Ectodermal cell (in vitro differentiated cells): ENCODE measurements at regions not wholly inside any gene's neighbourhood (a gene's known extent, or its start where the extent isn't known, plus 50 kb on each side); places are given as distances from the start of the nearest gene placed in this dataset.

Experiments
- H3K27ac ChIP-seq: 2 replicates; pipeline ENCODE4 v1.7.0; 2013; ENCODE audit warnings: mild to moderate bottlenecking, low read depth, low read length; ENCODE audit not compliant: insufficient read depth, poor library complexity, severe bottlenecking
- H3K27me3 ChIP-seq: 2 replicates; pipeline ENCODE4 v1.7.0; 2013; ENCODE audit warnings: mild to moderate bottlenecking, low read length; ENCODE audit not compliant: insufficient read depth, control insufficient read depth, poor library complexity, severe bottlenecking
- H3K36me3 ChIP-seq: one replicate; pipeline ENCODE4 v1.7.0; 2013; ENCODE audit warnings: low read length; ENCODE audit not compliant: control insufficient read depth, insufficient read depth
- H3K4me1 ChIP-seq: one replicate; pipeline ENCODE4 v1.7.0; 2013; ENCODE audit warnings: low read length; ENCODE audit not compliant: control insufficient read depth, insufficient read depth
- H3K4me3 ChIP-seq: 2 replicates; pipeline ENCODE4 v1.7.0; 2013; ENCODE audit warnings: low read depth, low read length, control low read depth; ENCODE audit not compliant: insufficient read depth
- H3K9me3 ChIP-seq: 2 replicates; pipeline ENCODE4 v1.7.0; 2013; ENCODE audit warnings: mild to moderate bottlenecking, low read length, moderate library complexity; ENCODE audit not compliant: control insufficient read depth
- WGBS, 2 experiments: methylation state at CpG; one replicate each; pipeline ENCODE4 v1.1.7; 2013; ENCODE audit warnings: missing lambda C conversion rate in 2 of 2; 5-methylcytosine and 5-hydroxymethylcytosine counted together

DNA sequence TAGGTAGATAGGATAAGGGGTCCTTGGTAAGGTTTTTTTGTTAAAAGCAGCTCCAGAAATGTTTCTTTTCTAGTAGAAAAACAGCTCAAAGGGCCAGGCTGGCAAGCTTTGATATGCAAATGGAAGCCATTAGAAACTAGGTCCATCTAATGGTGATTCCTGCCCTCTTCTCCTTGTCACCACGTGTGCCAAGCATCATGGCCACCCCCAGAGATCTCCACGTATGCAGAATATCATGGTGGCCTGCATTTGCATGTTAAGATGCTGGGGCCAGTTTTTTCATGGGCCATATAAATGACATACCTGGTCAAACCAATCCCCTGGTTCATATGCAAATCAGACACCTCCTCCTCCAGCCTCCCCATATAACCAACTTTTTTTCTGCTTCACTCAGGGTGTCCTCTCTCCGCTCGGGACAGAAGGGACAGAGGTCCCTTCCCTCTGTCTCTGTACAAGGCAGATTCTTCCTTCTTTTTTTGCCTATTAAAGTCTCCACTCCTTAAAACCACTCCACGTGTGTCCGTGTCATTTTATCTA is 1335.9 kb downstream of the UQCRFS1 start:
- H3K36me3 ChIP-seq: no peaks in the 10 kb centered on the region
- no peak overlapping the region for H3K27ac ChIP-seq
- H3K4me1 ChIP-seq: no peaks in the 10 kb centered on the region
- no peak overlapping the region for H3K4me3 ChIP-seq
- no peaks in the 10 kb centered on the region for H3K9me3 ChIP-seq
- no peaks in the 10 kb centered on the region for H3K27me3 ChIP-seq
- whole genome bisulfite sequencing, 2 experiments: 66 to 68% methylated on average over 6 of the region's 6 CpGs

- Histone ChIP-seq H3K9me3 (no peaks in the 10 kb centered on the region), H3K27ac (no peak overlapping the region), H3K36me3 (no peaks in the 10 kb centered on the region), H3K27me3 (no peaks in the 10 kb centered on the region), H3K4me1 (no peaks in the 10 kb centered on the region), H3K4me3 (no peak overlapping the region)
- 76 to 81% methylated on average over 3 of the region's 3 CpGs for WGBS, 2 experiments
Observed at GRCh38 chr19:27876489-27876888, 1336.5 kb downstream of the UQCRFS1 start.

- H3K36me3 ChIP-seq: no peaks in the 10 kb centered on the region
- WGBS, 2 experiments: 77 to 85% methylated on average over 4 of the region's 4 CpGs
- no peaks in the 10 kb centered on the region for H3K4me1 ChIP-seq
- no peaks in the 10 kb centered on the region for H3K27me3 ChIP-seq
- H3K9me3 ChIP-seq: no peaks in the 10 kb centered on the region
- H3K27ac ChIP-seq: no peak overlapping the region
- H3K4me3 ChIP-seq: no peak overlapping the region
Observed at GRCh38 chr19:27872370-27872769, 1340.6 kb downstream of the UQCRFS1 start.

DNA sequence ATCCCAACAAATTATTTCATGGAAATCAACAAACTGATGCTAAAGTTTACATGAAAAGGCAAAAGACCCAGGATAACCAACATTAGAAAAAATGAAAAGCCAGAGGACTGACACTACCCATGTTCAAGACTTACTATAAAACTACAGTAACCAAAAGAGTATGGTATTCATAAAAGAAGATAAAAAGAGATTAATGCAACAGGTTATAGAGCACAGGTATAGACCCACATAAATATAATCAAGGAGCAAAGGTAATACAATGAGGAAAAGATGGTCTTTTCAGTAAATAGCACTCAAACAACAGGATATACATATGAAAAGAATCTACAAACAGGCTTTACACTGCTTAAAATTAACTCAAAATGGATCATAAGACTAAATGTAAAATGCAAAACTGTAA is 1342.7 kb downstream of the UQCRFS1 start:
- H3K27ac ChIP-seq: no peak overlapping the region

DNA sequence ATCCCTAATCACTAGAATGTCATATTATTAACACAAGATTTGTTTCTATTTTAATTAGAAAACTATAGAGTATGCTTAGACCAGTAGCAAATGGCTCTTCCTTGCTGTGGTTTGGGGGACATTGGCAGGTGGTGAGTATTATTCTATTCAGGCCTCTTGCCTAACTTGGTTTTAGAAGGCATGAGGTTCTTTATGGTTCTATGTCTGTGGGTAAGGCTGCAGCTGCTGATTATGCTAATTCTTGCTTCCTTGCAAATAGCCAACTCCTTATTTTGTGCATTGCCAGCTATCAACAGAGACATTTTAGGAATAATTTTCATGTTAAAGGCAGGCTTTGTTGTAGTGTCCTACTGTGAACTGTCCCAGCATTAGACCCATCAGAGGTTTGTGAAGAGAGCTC is 1344.9 kb downstream of the UQCRFS1 start:
- Histone ChIP-seq H3K27ac (no peak overlapping the region), H3K9me3 (peaks cover 6% of the 10 kb centered on the region), H3K4me3 (no peak overlapping the region), H3K4me1 (no peaks in the 10 kb centered on the region), H3K27me3 (no peaks in the 10 kb centered on the region), H3K36me3 (no peaks in the 10 kb centered on the region)

More for the DNA sequence above, 1342.7 kb downstream of the UQCRFS1 start:
- H3K4me3 ChIP-seq: no peak overlapping the region
- H3K27me3 ChIP-seq: no peaks in the 10 kb centered on the region
- H3K36me3 ChIP-seq: no peaks in the 10 kb centered on the region
- no peaks in the 10 kb centered on the region for H3K4me1 ChIP-seq
- peaks cover 6% of the 10 kb centered on the region for H3K9me3 ChIP-seq

DNA sequence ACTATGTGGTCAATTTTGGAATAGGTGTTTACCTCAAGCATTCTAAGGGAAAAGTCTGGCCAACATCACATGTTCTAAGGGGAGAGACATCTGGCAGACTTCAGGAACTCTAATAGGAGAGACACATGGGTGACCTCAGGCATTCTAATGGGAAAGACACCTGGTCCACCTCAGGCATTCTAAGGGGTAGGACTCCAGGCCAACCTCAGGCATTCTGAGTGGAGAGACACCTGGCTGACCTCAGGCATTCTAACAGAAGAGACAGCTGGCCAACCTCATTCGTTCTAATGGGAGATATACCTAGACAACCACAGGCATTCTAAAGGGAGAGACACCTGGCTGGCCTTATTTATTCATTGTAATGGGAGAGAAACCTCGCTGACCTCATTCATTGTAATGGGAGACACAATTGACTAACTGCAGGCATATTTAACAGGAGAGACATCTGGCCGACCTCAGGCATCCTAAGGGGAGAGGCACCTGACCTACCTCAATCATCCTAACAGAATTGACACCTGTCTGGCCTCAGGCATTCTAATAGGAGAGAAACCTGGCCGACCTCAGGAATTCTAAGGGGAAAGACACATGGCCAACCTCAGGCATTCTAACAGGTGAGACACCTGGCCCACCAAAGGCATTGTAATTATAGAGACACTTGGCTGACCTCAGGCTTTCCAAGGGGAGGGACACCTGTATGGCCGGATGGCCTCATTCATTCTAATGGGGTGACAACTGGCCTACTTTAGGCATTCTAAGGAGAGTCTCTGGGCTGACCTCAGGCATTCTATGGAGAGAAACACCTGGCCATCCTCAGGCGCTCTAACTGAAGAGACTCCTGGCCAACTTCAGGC is 1346.8 kb downstream of the UQCRFS1 start:
- no peak overlapping the region for H3K4me3 ChIP-seq
- no peaks in the 10 kb centered on the region for H3K36me3 ChIP-seq
- H3K27ac ChIP-seq: no peak overlapping the region
- H3K4me1 ChIP-seq: no peaks in the 10 kb centered on the region
- 72 to 81% methylated on average over 6 of the region's 6 CpGs for WGBS, 2 experiments
- peaks cover 14% of the 10 kb centered on the region for H3K9me3 ChIP-seq
- H3K27me3 ChIP-seq: no peaks in the 10 kb centered on the region

DNA sequence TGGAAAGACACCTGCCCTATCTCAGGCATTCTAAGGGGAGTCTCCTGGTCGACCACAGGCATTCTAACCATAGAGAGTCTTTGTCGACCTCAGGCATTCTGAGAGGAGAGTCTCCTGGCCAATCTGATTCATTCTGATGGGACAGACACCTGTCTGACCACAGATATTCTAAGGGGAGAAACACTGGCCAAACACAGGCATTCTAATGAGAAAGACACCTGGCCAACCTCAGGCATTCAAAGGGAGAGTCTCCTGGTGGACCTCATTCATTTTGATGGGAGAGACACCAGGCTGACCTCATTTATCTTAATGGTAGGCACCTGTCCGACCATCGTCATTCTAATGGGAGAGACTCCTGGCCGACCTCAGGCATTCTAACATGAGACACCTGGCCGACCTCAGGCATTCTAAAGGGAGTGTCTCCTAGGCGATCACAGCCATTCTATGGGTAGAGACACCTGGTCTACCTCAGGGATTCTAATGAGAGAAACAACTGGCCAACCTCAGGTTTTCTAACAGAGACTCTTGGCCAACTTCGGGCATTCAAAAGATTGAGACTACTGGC is 1351.5 kb downstream of the UQCRFS1 start:
- H3K4me1 ChIP-seq: no peaks in the 10 kb centered on the region
- 76 to 77% methylated on average over 8 of the region's 8 CpGs for WGBS, 2 experiments
- H3K36me3 ChIP-seq: no peaks in the 10 kb centered on the region
- no peak overlapping the region for H3K27ac ChIP-seq
- peaks cover 13% of the 10 kb centered on the region for H3K9me3 ChIP-seq
- no peaks in the 10 kb centered on the region for H3K27me3 ChIP-seq
- H3K4me3 ChIP-seq: no peak overlapping the region

- Histone ChIP-seq H3K4me1 (no peaks in the 10 kb centered on the region), H3K27ac (no peak overlapping the region), H3K9me3 (peaks cover 8% of the 10 kb centered on the region), H3K27me3 (no peaks in the 10 kb centered on the region), H3K4me3 (no peak overlapping the region), H3K36me3 (no peaks in the 10 kb centered on the region)
- 86 to 87% methylated on average over 11 of the region's 11 CpGs for whole genome bisulfite sequencing, 2 experiments
Observed at GRCh38 chr19:27860309-27860934, 1352.5 kb downstream of the UQCRFS1 start.

GRCh38 chr19:27859689-27860088 is 1353.3 kb downstream of the UQCRFS1 start:
- WGBS, 2 experiments: 82 to 83% methylated on average over 6 of the region's 6 CpGs
- no peaks in the 10 kb centered on the region for H3K36me3 ChIP-seq
- H3K4me1 ChIP-seq: no peaks in the 10 kb centered on the region
- H3K27ac ChIP-seq: no peak overlapping the region
- H3K9me3 ChIP-seq: peaks cover 8% of the 10 kb centered on the region
- H3K4me3 ChIP-seq: no peak overlapping the region
- H3K27me3 ChIP-seq: no peaks in the 10 kb centered on the region

DNA sequence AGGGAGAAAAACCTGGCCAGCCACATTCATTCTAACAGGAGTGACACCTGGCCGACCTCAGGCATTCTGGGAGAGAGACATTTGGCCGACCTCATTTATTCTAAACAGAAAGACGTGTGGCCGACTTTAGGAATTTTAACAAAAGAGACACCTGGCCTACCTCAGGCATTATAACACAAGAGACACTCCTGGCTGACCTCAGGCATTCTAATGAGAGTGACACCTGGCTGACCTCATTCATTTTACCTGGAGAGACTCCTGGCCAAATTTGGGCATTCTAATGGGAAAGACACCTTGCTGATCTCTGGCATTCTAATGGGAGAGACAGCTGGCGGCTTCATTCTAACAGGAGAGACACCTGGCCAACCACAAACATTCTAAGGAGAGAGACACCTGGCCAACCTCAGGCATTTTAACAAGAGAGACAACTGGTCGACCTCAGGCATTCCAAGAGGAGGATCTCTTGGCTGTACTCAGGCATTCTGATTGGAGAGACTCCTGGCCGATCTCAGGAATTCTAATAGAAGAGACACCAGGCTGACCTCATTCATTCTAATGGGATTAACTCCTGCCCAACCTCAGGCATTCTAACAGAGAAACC is 1353.9 kb downstream of the UQCRFS1 start:
- no peak overlapping the region for H3K27ac ChIP-seq
- no peaks in the 10 kb centered on the region for H3K36me3 ChIP-seq
- peaks cover 8% of the 10 kb centered on the region for H3K9me3 ChIP-seq
- 81 to 84% methylated on average over 7 of the region's 7 CpGs for WGBS, 2 experiments
- no peaks in the 10 kb centered on the region for H3K27me3 ChIP-seq
- no peak overlapping the region for H3K4me3 ChIP-seq
- H3K4me1 ChIP-seq: no peaks in the 10 kb centered on the region
